MM.1S (cell line): ENCODE measurements at regions not wholly inside any gene's neighbourhood (a gene's known extent, or its start where the extent isn't known, plus 50 kb on each side); places are given as distances from the start of the nearest gene placed in this dataset.

Experiments
- CTCF ChIP-seq: fragments of 300-600 bp; sonication (generic); IDR thresholded peaks from 2 replicates; pipeline ENCODE4 v1.5.1; 2016; ENCODE audit warnings: antibody characterized with exemption, low read length, mixed read lengths
- EZH2 ChIP-seq: fragments of 300-600 bp; sonication (generic); optimal IDR thresholded peaks from 2 replicates; pipeline ENCODE3; 2017; ENCODE audit warnings: low read depth, mild to moderate bottlenecking, antibody characterized with exemption, low read length, mixed read lengths
- EZH2phosphoT487 ChIP-seq: fragments of 300-600 bp; sonication (generic); IDR thresholded peaks from 2 replicates; pipeline ENCODE4 v1.6.1; 2018; ENCODE audit warnings: antibody characterized with exemption, low read length

- TF ChIP-seq CTCF = no peak
- TF ChIP-seq EZH2 = no peak
- no peak for TF ChIP-seq EZH2phosphoT487
These were observed 398.2 kb upstream of the SPANXN1 start for GRCh38 chrX:144849141-144849540.
